ENCODE measurements at regions not wholly inside any gene's neighbourhood (a gene's known extent, or its start where the extent isn't known, plus 50 kb on each side); places are given as distances from the start of the nearest gene placed in this dataset.

GRCh38 chr7:115779561-115779960 lies 251.0 kb downstream of the TFEC start:
- H3K4me3 ChIP-seq (ENCODE audit: low read depth, low read length) = no peak overlapping the region
- in situ Hi-C loops (cut with HindIII; ENCODE audit: low sequenced_read_pairs) = no loop called here
- TF ChIP-seq, protein P1, sequence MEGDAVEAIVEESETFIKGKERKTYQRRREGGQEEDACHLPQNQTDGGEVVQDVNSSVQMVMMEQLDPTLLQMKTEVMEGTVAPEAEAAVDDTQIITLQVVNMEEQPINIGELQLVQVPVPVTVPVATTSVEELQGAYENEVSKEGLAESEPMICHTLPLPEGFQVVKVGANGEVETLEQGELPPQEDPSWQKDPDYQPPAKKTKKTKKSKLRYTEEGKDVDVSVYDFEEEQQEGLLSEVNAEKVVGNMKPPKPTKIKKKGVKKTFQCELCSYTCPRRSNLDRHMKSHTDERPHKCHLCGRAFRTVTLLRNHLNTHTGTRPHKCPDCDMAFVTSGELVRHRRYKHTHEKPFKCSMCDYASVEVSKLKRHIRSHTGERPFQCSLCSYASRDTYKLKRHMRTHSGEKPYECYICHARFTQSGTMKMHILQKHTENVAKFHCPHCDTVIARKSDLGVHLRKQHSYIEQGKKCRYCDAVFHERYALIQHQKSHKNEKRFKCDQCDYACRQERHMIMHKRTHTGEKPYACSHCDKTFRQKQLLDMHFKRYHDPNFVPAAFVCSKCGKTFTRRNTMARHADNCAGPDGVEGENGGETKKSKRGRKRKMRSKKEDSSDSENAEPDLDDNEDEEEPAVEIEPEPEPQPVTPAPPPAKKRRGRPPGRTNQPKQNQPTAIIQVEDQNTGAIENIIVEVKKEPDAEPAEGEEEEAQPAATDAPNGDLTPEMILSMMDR (IDR thresholded peaks at IDR 0.05; ENCODE audit: low read depth, low read length) = no peak
- DNase-seq (ENCODE audit: low read depth, low spot score) = peak; percentile 4

GRCh38 chr7:115775981-115776380 lies 254.6 kb downstream of the TFEC start:
- in situ Hi-C loops (cut with HindIII; ENCODE audit: low sequenced_read_pairs) = no loop called here

DNA sequence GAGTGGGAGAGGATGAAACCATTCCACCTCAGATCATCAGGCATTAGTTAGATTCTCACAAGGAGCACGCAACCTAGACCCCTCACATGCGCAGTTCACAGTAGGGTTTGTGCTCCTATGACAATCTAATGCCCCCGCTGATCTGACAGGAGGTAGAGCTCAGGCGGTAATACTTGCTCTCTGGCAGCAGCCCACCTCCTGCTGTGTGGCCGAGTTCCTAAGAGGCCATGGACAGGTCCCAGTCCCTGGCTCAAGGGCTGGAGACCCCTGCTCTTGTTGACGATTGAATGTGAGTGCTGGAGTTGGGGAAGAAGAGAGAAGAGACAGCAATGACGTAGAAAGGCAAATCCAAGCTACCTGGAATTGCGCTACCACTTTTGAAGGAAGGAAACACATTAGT lies 267.2 kb downstream of the TFEC start:
- no peak overlapping the region for H3K4me3 ChIP-seq (ENCODE audit: low read depth, low read length)
- in situ Hi-C loops (cut with HindIII; ENCODE audit: low sequenced_read_pairs) = no loop called here
- TF ChIP-seq, protein P1 (IDR thresholded peaks at IDR 0.05; ENCODE audit: low read depth, low read length) = no peak
- DNase-seq (ENCODE audit: low read depth, low spot score) = no peak

More at GRCh38 chr7:115775981-115776380, 254.6 kb downstream of the TFEC start:
- no peak overlapping the region for H3K4me3 ChIP-seq (ENCODE audit: low read depth, low read length)
- DNase-seq (ENCODE audit: low read depth, low spot score) = no peak
- TF ChIP-seq, protein P1 (IDR thresholded peaks at IDR 0.05; ENCODE audit: low read depth, low read length) = no peak

- no peak overlapping the region for H3K4me3 ChIP-seq (ENCODE audit: low read depth, low read length)
- in situ Hi-C loops (cut with HindIII; ENCODE audit: low sequenced_read_pairs) = no loop called here
- TF ChIP-seq, protein P1 (IDR thresholded peaks at IDR 0.05; ENCODE audit: low read depth, low read length) = no peak
- DNase-seq (ENCODE audit: low read depth, low spot score) = no peak
Measured at GRCh38 chr7:115758025-115758424, 272.5 kb downstream of the TFEC start.

DNA sequence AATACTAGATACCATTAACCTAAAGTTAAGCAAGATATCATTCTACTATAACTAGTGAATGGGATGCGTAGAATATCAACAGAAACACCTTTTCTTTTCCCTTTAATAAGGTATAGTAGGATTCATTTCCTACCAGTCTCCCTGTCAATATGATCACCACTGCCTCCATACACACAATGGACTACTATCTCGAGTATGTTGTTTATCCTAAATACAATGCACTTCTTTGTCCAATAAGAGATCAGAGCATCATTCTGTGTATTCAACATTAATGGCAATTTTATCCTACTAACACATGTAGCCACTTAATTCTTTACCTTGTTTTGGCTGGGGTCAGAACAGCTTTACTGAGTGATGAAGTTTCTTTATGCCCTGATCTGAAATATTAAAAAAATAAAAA lies 276.3 kb downstream of the TFEC start:
- H3K4me3 ChIP-seq (ENCODE audit: low read depth, low read length) = no peak overlapping the region
- TF ChIP-seq, protein P1 (IDR thresholded peaks at IDR 0.05; ENCODE audit: low read depth, low read length) = no peak
- in situ Hi-C loops (cut with HindIII; ENCODE audit: low sequenced_read_pairs) = no loop called here
- no peak for DNase-seq (ENCODE audit: low read depth, low spot score)

GRCh38 chr7:115749924-115750323 lies 280.6 kb downstream of the TFEC start:
- TF ChIP-seq, protein P1 (IDR thresholded peaks at IDR 0.05; ENCODE audit: low read depth, low read length) = no peak
- in situ Hi-C loops (cut with HindIII; ENCODE audit: low sequenced_read_pairs) = no loop called here
- peak; percentile 4 for DNase-seq (ENCODE audit: low read depth, low spot score)
- H3K4me3 ChIP-seq (ENCODE audit: low read depth, low read length) = no peak overlapping the region
